Heart left ventricle (tissue), 13 donors: ENCODE measurements at regions not wholly inside any gene's neighbourhood (a gene's known extent, or its start where the extent isn't known, plus 50 kb on each side); places are given as distances from the start of the nearest gene placed in this dataset.

ENCODE experiments used
- POLR2A ChIP-seq, 2 donors: fragments of 450-650 bp; IDR thresholded peaks; one replicate each; pipeline ENCODE4 v1.6.1; 2017; ENCODE audit warnings: antibody characterized with exemption in 2 of 2, mild to moderate bottlenecking in 2 of 2, moderate library complexity in 2 of 2
- TF ChIP-seq, protein P1 (sequence below), 12 donors: fragments of 200-600 bp; sonication (generic) in 4 of 12; IDR thresholded peaks; one replicate each; pipeline versions ENCODE4 v1.5.0 to v1.8.0; 2018 to 2022; ENCODE audit warnings: antibody characterized with exemption in 12 of 12, mild to moderate bottlenecking in 5 of 12
- donor health status: ischemic (EF 13 %, LVEDD 7.1; RV severe dilation, severe dysfunction).
- donor health status: DM: no; HTN: yes; CAD: no.
- donor health status: DM: no; HTN: no; CAD: no.
- donor health status: ischemic (EF 25% LVEDD 6.9; RV normal size, moderate dysfunction).
- donor health status: ischemic (EF 25% LVEDD 5.7; RV mildly dilated, moderate dysfunction).
- donor health status: ischemic (EF 35%, LVEDD 5.7; RV mildly dilated, moderate dysfunction).
- donor health status: nonischemic (EF 11% LVEDD 7.7; RV severe dilation, severe dysfunction).
- donor health status: DM: yes; HTN: yes; CAD: no.
- donor health status: PGD.
- donor health status: ischemic (EF 29% LVEDD 5.4; RV normal size, mild dysfunction).
- donor health status: nonischemic (EF 23%, LVEDD 6.1; RV moderate dilation, normal function).

DNA sequence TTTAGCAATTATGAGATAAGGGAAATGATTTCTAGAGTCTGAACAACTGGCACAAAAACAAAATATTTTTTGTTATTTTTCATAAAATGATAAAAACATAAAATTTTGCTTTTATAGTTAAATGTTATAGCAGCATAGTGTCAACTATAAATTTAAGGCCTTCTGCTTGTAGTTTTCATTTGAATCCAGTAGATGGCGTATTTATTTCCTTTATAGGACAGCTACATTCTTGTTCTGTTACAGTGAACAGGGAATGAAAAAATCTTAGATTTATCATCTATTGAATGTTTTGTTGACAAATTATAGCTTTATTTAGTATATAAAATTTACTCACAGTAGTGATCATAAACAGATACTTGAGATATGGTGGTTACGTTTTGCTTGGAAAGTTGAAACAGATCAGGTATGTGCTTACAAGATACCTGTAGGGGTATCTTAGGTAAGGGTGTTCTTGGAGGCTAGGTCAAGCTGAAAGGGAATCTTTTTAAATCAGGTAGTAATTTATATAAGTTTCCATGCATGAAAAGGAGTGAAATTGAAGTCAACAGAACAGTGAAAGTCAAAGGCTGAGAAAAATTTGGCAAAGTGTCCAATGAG is 239.3 kb upstream of the GRIN3A start:
- TF ChIP-seq, protein P1, sequence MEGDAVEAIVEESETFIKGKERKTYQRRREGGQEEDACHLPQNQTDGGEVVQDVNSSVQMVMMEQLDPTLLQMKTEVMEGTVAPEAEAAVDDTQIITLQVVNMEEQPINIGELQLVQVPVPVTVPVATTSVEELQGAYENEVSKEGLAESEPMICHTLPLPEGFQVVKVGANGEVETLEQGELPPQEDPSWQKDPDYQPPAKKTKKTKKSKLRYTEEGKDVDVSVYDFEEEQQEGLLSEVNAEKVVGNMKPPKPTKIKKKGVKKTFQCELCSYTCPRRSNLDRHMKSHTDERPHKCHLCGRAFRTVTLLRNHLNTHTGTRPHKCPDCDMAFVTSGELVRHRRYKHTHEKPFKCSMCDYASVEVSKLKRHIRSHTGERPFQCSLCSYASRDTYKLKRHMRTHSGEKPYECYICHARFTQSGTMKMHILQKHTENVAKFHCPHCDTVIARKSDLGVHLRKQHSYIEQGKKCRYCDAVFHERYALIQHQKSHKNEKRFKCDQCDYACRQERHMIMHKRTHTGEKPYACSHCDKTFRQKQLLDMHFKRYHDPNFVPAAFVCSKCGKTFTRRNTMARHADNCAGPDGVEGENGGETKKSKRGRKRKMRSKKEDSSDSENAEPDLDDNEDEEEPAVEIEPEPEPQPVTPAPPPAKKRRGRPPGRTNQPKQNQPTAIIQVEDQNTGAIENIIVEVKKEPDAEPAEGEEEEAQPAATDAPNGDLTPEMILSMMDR (IDR thresholded peaks at IDR 0.05) = peak; percentile 41 to 66 (median 48)
- TF ChIP-seq POLR2A (IDR thresholded peaks at IDR 0.05) = no peak
